Right forelimb (tissue), 1 donor: ENCODE measurements at regions not wholly inside any gene's neighbourhood (a gene's known extent, or its start where the extent isn't known, plus 50 kb on each side); places are given as distances from the start of the nearest gene placed in this dataset.

ENCODE experiments used
- DNase-seq: peaks from one replicate; pipeline ENCODE4 v3.0.0-alpha.2; 2018

GRCh38 chr1:232225336-232226131, 404.4 kb downstream of the SIPA1L2 start:
- DNase-seq = no peak

GRCh38 chr1:232223887-232224286, 406.0 kb downstream of the SIPA1L2 start:
- no peak for DNase-seq

GRCh38 chr1:232223183-232223708, 406.7 kb downstream of the SIPA1L2 start:
- DNase-seq = no peak

GRCh38 chr1:232222614-232223013, 407.3 kb downstream of the SIPA1L2 start:
- no peak for DNase-seq

- no peak for DNase-seq
These were observed 408.0 kb downstream of the SIPA1L2 start for GRCh38 chr1:232221802-232222499.

- DNase-seq = no peak
These were observed 410.7 kb downstream of the SIPA1L2 start for GRCh38 chr1:232218955-232219865.

- DNase-seq = no peak
These were observed 416.0 kb downstream of the SIPA1L2 start for GRCh38 chr1:232213928-232214327.

- DNase-seq = no peak
These were observed 417.7 kb downstream of the SIPA1L2 start for GRCh38 chr1:232212253-232212652.

GRCh38 chr1:232211149-232211548, 418.8 kb downstream of the SIPA1L2 start:
- DNase-seq = no peak

GRCh38 chr1:232209357-232209756, 420.6 kb downstream of the SIPA1L2 start:
- DNase-seq = no peak

GRCh38 chr1:232207073-232207866, 422.7 kb downstream of the SIPA1L2 start:
- DNase-seq = no peak

GRCh38 chr1:232204269-232204668, 425.7 kb downstream of the SIPA1L2 start:
- no peak for DNase-seq

- no peak for DNase-seq
These were observed 428.9 kb downstream of the SIPA1L2 start for GRCh38 chr1:232201024-232201423.

GRCh38 chr1:232196042-232196441, 433.9 kb downstream of the SIPA1L2 start:
- no peak for DNase-seq

- DNase-seq = no peak
These were observed 435.5 kb downstream of the SIPA1L2 start for GRCh38 chr1:232194424-232194823.

- no peak for DNase-seq
These were observed 436.5 kb downstream of the SIPA1L2 start for GRCh38 chr1:232193451-232193783.

GRCh38 chr1:232192781-232193450, 437.0 kb downstream of the SIPA1L2 start:
- DNase-seq = no peak

GRCh38 chr1:232191560-232191959, 438.4 kb downstream of the SIPA1L2 start:
- DNase-seq = no peak

- DNase-seq = no peak
These were observed 441.6 kb downstream of the SIPA1L2 start for GRCh38 chr1:232188318-232188717.

GRCh38 chr1:232186931-232187330, 443.0 kb downstream of the SIPA1L2 start:
- DNase-seq = no peak
